ENCODE measurements at regions not wholly inside any gene's neighbourhood (a gene's known extent, or its start where the extent isn't known, plus 50 kb on each side); places are given as distances from the start of the nearest gene placed in this dataset.

GRCh38 chr20:12358006-12358654 lies 440.4 kb downstream of the BTBD3 start:
- H3K27ac ChIP-seq (ENCODE audit: low read length), result no peak overlapping the region
- peak; percentile 29 for TF ChIP-seq CTCF (IDR thresholded peaks at IDR 0.05; ENCODE audit: borderline replicate concordance, extremely low read depth, low read length, poor library complexity, severe bottlenecking)
- TF ChIP-seq EZH2 (IDR thresholded peaks at IDR 0.05; ENCODE audit: borderline replicate concordance, low read depth, low read length, severe bottlenecking), result no peak
- H3K36me3 ChIP-seq (ENCODE audit: insufficient read depth, low read length), result no peaks in the 10 kb centered on the region
- ATAC-seq (ENCODE audit: insufficient read depth, low read depth) (no peak), DNase-seq (no peak)
- H3K4me1 ChIP-seq (ENCODE audit: insufficient read depth, low read length), result no peaks in the 10 kb centered on the region
- no peaks in the 10 kb centered on the region for H3K27me3 ChIP-seq (ENCODE audit: insufficient read depth, low read length, poor library complexity)
- H2AFZ ChIP-seq (ENCODE audit: low read depth, low read length), result no peak overlapping the region
- no peak overlapping the region for H3K4me2 ChIP-seq (ENCODE audit: insufficient read depth, low read length)
- H4K20me1 ChIP-seq (ENCODE audit: insufficient read depth, low read length), result no peaks in the 10 kb centered on the region
- H3K9ac ChIP-seq (ENCODE audit: low read depth, low read length), result no peak overlapping the region
- no peaks in the 10 kb centered on the region for H3K79me2 ChIP-seq (ENCODE audit: insufficient read depth, low read length)
- H3K9me3 ChIP-seq (ENCODE audit: insufficient read depth, low read length, severe bottlenecking), result no peaks in the 10 kb centered on the region
- no peak overlapping the region for H3K4me3 ChIP-seq (ENCODE audit: low read depth in 1 of 2, low read length in 2 of 2)

DNA sequence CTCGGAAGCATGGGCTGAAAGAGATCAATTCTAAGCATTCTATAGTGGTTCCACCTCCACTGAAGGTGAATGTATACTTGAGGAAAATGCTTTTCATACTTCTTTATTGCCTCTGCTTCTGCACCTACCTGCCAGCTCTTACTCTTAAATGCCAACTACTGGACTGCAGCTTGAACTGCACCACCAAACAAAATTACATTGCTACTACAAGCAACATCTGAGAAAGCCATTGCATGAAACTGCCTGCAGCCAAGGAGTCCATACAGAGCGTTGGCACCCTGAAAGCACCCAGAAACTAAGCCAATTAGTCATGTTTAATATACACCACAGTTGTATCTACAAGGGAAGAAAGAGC lies 440.9 kb downstream of the BTBD3 start:
- H3K36me3 ChIP-seq (ENCODE audit: insufficient read depth, low read length), result no peaks in the 10 kb centered on the region
- H3K79me2 ChIP-seq (ENCODE audit: insufficient read depth, low read length), result no peaks in the 10 kb centered on the region
- H3K4me1 ChIP-seq (ENCODE audit: insufficient read depth, low read length), result no peaks in the 10 kb centered on the region
- no peak overlapping the region for H3K4me3 ChIP-seq (ENCODE audit: low read depth in 1 of 2, low read length in 2 of 2)
- no peak overlapping the region for H2AFZ ChIP-seq (ENCODE audit: low read depth, low read length)
- ATAC-seq (ENCODE audit: insufficient read depth, low read depth) (no peak), DNase-seq (no peak)
- H3K9me3 ChIP-seq (ENCODE audit: insufficient read depth, low read length, severe bottlenecking), result no peaks in the 10 kb centered on the region
- no peak overlapping the region for H3K4me2 ChIP-seq (ENCODE audit: insufficient read depth, low read length)
- TF ChIP-seq EZH2 (IDR thresholded peaks at IDR 0.05; ENCODE audit: borderline replicate concordance, low read depth, low read length, severe bottlenecking) (no peak), CTCF (IDR thresholded peaks at IDR 0.05; ENCODE audit: borderline replicate concordance, extremely low read depth, low read length, poor library complexity, severe bottlenecking) (no peak)
- H3K9ac ChIP-seq (ENCODE audit: low read depth, low read length), result no peak overlapping the region
- no peaks in the 10 kb centered on the region for H4K20me1 ChIP-seq (ENCODE audit: insufficient read depth, low read length)
- H3K27ac ChIP-seq (ENCODE audit: low read length), result no peak overlapping the region
- no peaks in the 10 kb centered on the region for H3K27me3 ChIP-seq (ENCODE audit: insufficient read depth, low read length, poor library complexity)

DNA sequence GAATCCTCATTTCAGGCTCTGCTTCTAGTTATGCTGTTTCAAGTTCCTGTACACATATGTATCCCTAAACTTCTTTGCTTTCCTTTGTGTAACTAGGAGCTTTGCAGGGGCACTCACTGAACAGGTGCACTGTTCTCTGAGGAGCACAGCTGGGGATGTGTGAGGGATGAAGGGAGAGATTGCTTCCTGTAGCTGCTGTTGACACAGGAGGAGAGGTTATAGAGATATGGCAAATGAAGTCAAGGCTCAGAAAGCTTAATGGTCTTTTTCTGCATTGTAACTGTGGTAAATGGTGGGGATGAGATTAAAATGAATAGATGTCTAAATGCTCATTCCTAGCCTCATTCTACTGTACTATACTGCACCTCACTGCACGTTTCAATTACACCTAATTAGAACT lies 454.3 kb downstream of the BTBD3 start:
- Histone ChIP-seq H3K36me3 (ENCODE audit: insufficient read depth, low read length) (no peaks in the 10 kb centered on the region), H3K27ac (ENCODE audit: low read length) (no peak overlapping the region), H3K4me2 (ENCODE audit: insufficient read depth, low read length) (no peak overlapping the region), H4K20me1 (ENCODE audit: insufficient read depth, low read length) (no peaks in the 10 kb centered on the region), H3K9me3 (ENCODE audit: insufficient read depth, low read length, severe bottlenecking) (no peaks in the 10 kb centered on the region), H3K79me2 (ENCODE audit: insufficient read depth, low read length) (no peaks in the 10 kb centered on the region), H3K9ac (ENCODE audit: low read depth, low read length) (no peak overlapping the region), H3K27me3 (ENCODE audit: insufficient read depth, low read length, poor library complexity) (no peaks in the 10 kb centered on the region), H3K4me1 (ENCODE audit: insufficient read depth, low read length) (no peaks in the 10 kb centered on the region), H3K4me3 (ENCODE audit: low read depth in 1 of 2, low read length in 2 of 2) (no peak overlapping the region), H2AFZ (ENCODE audit: low read depth, low read length) (no peak overlapping the region)
- no peak for TF ChIP-seq CTCF (IDR thresholded peaks at IDR 0.05; ENCODE audit: borderline replicate concordance, extremely low read depth, low read length, poor library complexity, severe bottlenecking)
- no peak for TF ChIP-seq EZH2 (IDR thresholded peaks at IDR 0.05; ENCODE audit: borderline replicate concordance, low read depth, low read length, severe bottlenecking)
- ATAC-seq (ENCODE audit: insufficient read depth, low read depth) (no peak), DNase-seq (no peak)

- Histone ChIP-seq H3K36me3 (ENCODE audit: insufficient read depth, low read length) (no peaks in the 10 kb centered on the region), H3K9me3 (ENCODE audit: insufficient read depth, low read length, severe bottlenecking) (no peaks in the 10 kb centered on the region), H3K79me2 (ENCODE audit: insufficient read depth, low read length) (no peaks in the 10 kb centered on the region), H3K4me2 (ENCODE audit: insufficient read depth, low read length) (no peak overlapping the region), H3K9ac (ENCODE audit: low read depth, low read length) (no peak overlapping the region), H3K4me1 (ENCODE audit: insufficient read depth, low read length) (no peaks in the 10 kb centered on the region), H3K27me3 (ENCODE audit: insufficient read depth, low read length, poor library complexity) (no peaks in the 10 kb centered on the region), H3K27ac (ENCODE audit: low read length) (no peak overlapping the region), H3K4me3 (ENCODE audit: low read depth in 1 of 2, low read length in 2 of 2) (no peak overlapping the region), H4K20me1 (ENCODE audit: insufficient read depth, low read length) (no peaks in the 10 kb centered on the region), H2AFZ (ENCODE audit: low read depth, low read length) (no peak overlapping the region)
- no peak for DNase-seq
- no peak for TF ChIP-seq EZH2 (IDR thresholded peaks at IDR 0.05; ENCODE audit: borderline replicate concordance, low read depth, low read length, severe bottlenecking)
- TF ChIP-seq CTCF (IDR thresholded peaks at IDR 0.05; ENCODE audit: borderline replicate concordance, extremely low read depth, low read length, poor library complexity, severe bottlenecking), result no peak
- no peak for ATAC-seq (ENCODE audit: insufficient read depth, low read depth)
Measured at GRCh38 chr20:12372557-12372956, 454.9 kb downstream of the BTBD3 start.
